SK-N-SH (cell line): ENCODE measurements at regions not wholly inside any gene's neighbourhood (a gene's known extent, or its start where the extent isn't known, plus 50 kb on each side); places are given as distances from the start of the nearest gene placed in this dataset.

Experiments used
- FOSL2 ChIP-seq: IDR thresholded peaks from 2 replicates; pipeline ENCODE4 v1.4.0; 2012; ENCODE audit warnings: low read depth, mild to moderate bottlenecking, moderate library complexity, borderline replicate concordance
- MAX ChIP-seq: IDR thresholded peaks from 2 replicates; pipeline ENCODE4 v1.4.0; 2012; ENCODE audit warnings: low read depth
- USF2 ChIP-seq: fragments of 150-350 bp; IDR thresholded peaks from 2 replicates; pipeline ENCODE4 v1.6.1; 2017; ENCODE audit warnings: antibody characterized with exemption, low read length, low read depth, borderline replicate concordance

- TF ChIP-seq MAX (no peak), FOSL2 (no peak), USF2 (no peak)
Observed at GRCh38 chr5:152501294-152501693, 96.2 kb upstream of the NMUR2 start.
